Spleen (tissue), 7 donors: ENCODE measurements at regions not wholly inside any gene's neighbourhood (a gene's known extent, or its start where the extent isn't known, plus 50 kb on each side); places are given as distances from the start of the nearest gene placed in this dataset.

ENCODE experiments used
- POLR2A ChIP-seq, 3 donors: fragments of 450-650 bp; IDR thresholded peaks; one replicate each; pipeline ENCODE4 v1.5.1; 2017; ENCODE audit warnings: antibody characterized with exemption in 3 of 3, mild to moderate bottlenecking in 1 of 3
- TF ChIP-seq, protein P1 (sequence below), 11 experiments: fragments of 200-600 bp in 7 of 11; fragments of 450-650 bp in 4 of 11; sonication (generic) in 4 of 11; IDR thresholded peaks in 8 of 11; conservative IDR thresholded peaks in 3 of 11; 1 replicate in 7 of 11; 2 replicates in 4 of 11; pipeline versions ENCODE4 v1.4.0 to v1.8.0; 2016 to 2021; ENCODE audit warnings: antibody characterized with exemption in 11 of 11, inconsistent platforms in 4 of 11, mild to moderate bottlenecking in 1 of 11
- donor health status: DM: no; HTN: no; CAD: no; lungs with moderate emphysema.
- donor health status: DM: no; HTN: no; CAD: no.
- donor health status: DM: no; HTN: no; CAD: no.

DNA sequence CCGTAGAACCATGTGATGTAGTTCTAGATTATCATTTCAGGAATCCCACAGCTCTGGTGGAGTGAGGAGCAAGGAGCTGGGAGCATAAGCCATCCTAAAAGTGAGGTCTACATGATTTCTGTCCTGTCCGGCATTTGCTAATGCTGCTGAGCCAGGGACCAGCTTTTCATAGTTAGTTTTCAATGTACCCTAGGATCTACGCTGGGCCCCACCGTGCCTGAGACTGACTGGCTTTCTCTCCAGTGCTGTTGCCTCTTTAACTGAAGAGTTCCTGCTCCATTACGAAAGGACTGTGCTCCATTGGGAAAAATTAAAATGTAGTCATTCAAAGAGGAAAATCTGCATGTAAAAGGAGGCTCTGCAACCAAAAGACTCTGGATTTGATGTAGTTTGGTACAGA, 634.8 kb downstream of the DMRTA1 start:
- no peak for TF ChIP-seq POLR2A (IDR thresholded peaks at IDR 0.05)
- TF ChIP-seq, protein P1, sequence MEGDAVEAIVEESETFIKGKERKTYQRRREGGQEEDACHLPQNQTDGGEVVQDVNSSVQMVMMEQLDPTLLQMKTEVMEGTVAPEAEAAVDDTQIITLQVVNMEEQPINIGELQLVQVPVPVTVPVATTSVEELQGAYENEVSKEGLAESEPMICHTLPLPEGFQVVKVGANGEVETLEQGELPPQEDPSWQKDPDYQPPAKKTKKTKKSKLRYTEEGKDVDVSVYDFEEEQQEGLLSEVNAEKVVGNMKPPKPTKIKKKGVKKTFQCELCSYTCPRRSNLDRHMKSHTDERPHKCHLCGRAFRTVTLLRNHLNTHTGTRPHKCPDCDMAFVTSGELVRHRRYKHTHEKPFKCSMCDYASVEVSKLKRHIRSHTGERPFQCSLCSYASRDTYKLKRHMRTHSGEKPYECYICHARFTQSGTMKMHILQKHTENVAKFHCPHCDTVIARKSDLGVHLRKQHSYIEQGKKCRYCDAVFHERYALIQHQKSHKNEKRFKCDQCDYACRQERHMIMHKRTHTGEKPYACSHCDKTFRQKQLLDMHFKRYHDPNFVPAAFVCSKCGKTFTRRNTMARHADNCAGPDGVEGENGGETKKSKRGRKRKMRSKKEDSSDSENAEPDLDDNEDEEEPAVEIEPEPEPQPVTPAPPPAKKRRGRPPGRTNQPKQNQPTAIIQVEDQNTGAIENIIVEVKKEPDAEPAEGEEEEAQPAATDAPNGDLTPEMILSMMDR (IDR thresholded peaks at IDR 0.05 in 8 of 11, conservative IDR thresholded peaks at IDR 0.05 in 3 of 11): no peak
